Superior temporal gyrus (tissue), 1 donor: ENCODE measurements at regions not wholly inside any gene's neighbourhood (a gene's known extent, or its start where the extent isn't known, plus 50 kb on each side); places are given as distances from the start of the nearest gene placed in this dataset.
"Not testable (repeated sequence)": the region's sequence is repeated elsewhere in the genome, so short reads cannot be mapped to it uniquely, and the experiment has no call there.

Source experiments
- DNase-seq: peaks from one replicate; pipeline ENCODE4 v3.0.0-alpha.2; 2016; ENCODE audit errors: extremely low spot score

- no peak for DNase-seq
Observed at GRCh38 chr3:150302246-150302645, 105.9 kb upstream of the TSC22D2 start.

GRCh38 chr3:150300852-150301517 is 107.1 kb upstream of the TSC22D2 start:
- no peak for DNase-seq

DNA sequence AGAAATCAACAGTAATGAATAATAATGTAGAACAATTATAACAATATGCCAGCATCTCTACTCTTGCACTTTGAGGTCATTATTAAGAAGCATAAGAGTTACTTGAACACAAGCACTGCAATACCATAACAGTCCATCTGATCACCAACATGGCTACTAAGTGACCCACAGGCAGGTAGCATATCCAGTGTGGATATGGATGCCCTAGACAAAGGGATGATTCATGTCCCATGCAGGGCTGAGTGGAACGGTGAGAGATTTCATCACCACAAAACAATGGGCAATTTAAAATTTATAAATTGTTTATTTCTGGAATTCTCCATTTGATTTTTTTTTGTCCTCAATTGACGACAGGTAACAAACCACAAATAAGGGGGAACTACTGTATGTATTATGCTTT is 107.7 kb upstream of the TSC22D2 start:
- no peak for DNase-seq

DNA sequence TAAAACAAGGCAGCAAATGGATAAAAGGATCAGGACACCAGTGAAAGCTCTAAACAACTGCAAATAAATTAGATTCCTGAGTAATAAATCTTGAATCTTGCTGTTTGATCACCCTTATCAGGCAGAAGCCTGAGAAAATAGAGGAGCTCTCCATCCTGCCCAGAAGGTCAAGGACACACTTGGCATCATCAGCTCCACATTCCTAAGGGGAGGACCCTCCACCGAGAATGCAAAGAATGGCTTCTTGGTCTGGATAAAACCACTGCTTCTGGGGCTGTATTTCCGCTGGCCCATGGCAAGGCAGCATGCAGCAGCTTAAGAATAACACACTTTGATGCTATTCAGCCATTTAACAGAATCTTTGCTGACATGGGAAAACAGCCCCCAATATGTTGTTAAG is 108.9 kb upstream of the TSC22D2 start:
- no peak for DNase-seq

GRCh38 chr3:150296966-150297365 is 111.1 kb upstream of the TSC22D2 start:
- no peak for DNase-seq

DNA sequence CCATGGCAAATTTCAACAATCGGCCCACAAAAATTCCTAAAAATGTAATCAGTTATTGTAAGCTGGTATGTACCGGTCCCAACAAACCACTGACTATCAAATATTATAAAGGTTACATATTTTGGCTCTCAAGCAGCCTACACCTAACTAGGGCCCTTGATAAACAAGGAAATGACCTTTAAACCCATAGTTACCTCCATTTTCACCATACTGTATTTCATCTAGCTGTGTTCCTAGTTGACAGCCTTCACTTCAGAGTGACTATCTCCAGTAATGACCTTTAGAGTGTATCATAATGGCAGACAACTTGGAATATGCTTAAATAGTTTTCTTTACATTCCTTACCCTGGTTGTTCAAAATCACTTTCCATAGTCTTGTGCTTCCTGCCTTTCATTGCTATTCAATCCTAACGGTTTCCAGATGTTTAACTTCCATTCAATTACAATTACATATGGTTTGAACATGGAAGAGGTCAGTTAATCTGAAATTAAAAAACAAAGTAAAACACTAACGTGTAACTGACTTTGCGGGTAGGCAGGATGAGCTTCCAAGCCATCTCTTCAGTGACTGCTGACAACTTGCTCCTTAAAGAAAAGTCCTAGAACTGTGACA is 111.9 kb upstream of the TSC22D2 start:
- no peak for DNase-seq

DNA sequence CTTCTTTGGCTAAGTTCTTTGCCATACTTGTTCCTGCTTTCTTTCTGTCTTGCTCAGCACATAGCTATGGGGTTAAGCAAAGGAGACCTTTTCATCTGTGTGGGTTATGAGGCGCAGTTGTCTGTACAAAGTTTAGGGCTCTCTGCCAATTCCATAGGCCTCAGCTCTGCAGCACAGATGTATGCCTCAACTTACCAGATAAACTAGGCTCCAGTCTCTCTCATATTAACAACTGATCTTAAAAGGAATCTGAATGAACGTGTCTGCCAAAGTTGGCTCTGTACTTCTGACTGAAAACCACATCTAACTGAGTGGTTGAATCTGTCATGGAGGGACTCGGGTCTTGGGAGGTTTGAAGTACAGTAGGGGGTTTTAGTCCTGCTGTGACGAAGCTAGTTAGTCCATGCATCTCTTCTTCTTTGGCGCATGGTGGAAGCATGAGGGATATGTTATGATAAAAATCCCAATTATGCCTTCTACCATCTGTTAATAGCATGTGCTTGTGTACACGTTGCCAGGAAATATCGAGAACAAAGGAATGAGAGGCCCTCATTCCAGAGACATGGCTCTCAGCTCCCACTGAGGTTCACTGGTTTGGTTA is 114.6 kb upstream of the TSC22D2 start:
- DNase-seq, result no peak

DNA sequence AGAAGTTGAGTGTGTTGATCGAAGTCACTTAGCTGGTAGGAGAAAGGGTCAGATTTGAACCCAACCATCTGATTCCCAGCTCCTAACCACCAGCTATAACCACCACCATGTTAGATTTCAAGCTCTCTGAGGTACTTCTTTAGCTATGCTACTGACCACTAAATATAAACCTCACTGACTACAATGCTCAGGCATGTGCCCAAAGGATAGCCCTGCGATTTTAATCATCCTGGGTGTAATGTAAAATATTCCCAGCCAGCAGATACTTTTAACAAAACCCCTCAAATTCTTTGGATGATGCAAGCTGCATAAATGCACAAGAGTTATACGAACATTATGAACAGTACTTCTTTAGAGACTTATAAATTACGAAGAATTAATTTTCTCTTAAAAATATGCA is 115.2 kb upstream of the TSC22D2 start:
- no peak for DNase-seq

- DNase-seq, result no peak
Observed at GRCh38 chr3:150291515-150291914, 116.6 kb upstream of the TSC22D2 start.

- no peak for DNase-seq
Observed at GRCh38 chr3:150286390-150287147, 121.5 kb upstream of the TSC22D2 start.

GRCh38 chr3:150285601-150286000 is 122.5 kb upstream of the TSC22D2 start:
- no peak for DNase-seq

- DNase-seq, result no peak
Observed at GRCh38 chr3:150278843-150279381, 129.2 kb upstream of the TSC22D2 start.

DNA sequence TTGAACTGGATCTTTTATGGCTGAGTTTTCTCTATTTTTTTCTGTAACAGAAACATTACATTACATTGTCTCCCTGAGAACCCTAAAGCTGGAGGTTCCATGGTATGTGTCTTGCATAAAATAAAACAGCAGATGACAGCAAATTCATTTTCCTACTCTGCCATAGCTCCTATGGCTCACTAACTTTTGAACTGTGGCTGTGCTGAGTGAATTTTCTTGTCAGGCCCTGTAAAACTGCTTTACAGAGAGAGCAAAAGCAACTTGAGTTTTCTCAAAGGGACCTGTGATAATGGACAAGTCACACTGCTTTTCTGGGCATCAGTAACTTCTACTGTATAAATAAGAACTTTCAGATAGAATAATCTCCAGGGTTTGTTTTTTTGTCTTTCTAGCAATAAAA is 129.9 kb upstream of the TSC22D2 start:
- DNase-seq, result no peak

GRCh38 chr3:150277444-150277843 is 130.7 kb upstream of the TSC22D2 start:
- DNase-seq, result no peak

DNA sequence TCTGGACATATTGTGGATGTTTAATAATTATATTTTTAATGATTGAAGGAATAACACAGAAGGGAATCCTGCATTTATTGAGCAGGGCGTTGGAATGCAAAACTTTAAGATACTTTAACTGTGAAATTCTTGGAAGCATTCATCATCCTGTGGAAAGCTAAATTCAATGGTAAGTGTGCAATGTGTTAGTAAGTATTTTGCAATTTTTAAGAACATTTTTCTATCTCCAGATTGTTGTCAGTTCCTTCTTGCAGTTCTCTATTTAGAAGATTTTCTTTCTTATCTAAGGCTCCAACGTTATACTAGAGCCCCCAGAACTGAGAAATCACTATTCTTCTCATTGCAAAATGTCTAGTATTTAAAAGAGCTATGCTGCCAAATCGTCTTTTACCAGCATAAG is 132.2 kb upstream of the TSC22D2 start:
- DNase-seq, result no peak

DNA sequence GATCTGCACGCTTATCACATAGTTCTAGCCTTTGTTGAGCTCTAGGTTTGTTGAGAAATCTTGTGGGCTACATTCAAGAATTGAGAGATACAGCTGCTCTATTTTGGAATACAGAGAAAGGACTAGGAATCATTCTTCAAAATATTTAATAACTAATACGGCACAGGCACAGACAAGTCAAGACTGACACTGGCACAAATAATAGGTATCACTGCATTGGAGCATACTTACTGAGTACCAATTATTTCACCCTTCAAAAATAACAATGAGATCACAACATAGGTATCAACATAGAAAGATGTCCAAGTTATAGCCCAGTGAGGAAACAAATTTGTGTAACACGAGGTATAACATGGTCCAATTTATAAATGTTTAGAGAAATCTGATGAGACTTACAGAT is 133.7 kb upstream of the TSC22D2 start:
- DNase-seq, result no peak

GRCh38 chr3:150273396-150273795 is 134.7 kb upstream of the TSC22D2 start:
- DNase-seq, result no peak

DNA sequence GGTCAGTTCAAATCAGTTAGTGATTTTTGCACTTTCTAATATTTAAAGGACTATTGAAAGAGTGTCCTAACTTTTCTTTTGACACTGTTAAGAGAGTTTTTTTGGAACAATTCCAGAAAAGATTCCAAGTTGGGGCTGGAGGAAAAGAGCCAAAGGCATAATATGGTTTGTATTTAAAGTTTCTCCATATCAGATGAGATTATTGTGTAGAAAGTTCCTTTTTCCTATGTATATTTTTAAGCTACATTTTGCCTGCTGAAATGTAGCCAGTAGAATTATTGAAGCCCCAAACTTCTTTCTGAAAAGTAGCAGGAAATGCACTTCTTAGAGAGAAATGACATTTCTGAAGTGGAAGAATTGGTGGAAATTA is 136.5 kb upstream of the TSC22D2 start:
- no peak for DNase-seq

GRCh38 chr3:150270883-150271590 is 137.1 kb upstream of the TSC22D2 start:
- DNase-seq, result no peak

GRCh38 chr3:150270444-150270843 is 137.7 kb upstream of the TSC22D2 start:
- DNase-seq, result not testable (repeated sequence)

DNA sequence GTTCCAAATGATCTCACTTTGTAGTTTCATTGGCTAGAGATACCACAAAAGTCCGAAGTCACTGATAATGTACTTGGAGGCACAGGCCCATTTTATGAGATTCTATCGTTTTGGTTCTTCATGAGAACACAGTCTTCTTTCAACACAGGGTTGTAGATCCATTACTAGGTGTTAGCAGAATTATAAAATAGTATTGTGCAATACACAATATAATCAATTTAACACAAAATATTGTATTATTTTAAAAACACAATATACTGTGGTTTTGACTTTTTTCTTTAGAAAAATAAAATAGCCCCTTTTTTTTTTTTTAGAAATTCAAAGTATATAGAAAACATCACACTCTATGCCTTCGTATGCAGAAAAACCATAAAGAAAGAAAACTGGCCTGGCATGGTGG is 138.6 kb upstream of the TSC22D2 start:
- no peak for DNase-seq
